ENCODE measurements at regions not wholly inside any gene's neighbourhood (a gene's known extent, or its start where the extent isn't known, plus 50 kb on each side); places are given as distances from the start of the nearest gene placed in this dataset.

DNA sequence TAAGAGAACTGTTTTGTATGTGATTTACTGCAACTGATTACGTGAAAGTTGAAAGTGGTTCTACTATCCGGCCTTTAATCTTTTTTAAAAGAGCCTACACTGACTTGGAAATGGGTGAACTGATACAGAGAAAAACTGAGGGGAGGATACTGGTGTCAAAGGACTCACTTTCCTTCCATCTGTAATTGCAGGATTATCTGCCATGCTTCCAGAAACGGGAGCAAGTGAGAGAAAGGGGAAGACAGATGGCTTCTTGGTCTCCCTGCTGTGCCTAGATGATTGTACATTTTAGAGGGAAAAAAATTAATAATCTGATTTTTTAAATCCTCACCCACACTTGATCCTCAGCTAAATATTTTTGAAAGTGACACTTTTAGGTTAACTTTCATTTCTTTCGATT is 88.3 kb upstream of the GRID2 start:
- ChIA-PET CTCF (no interaction called here), POLR2A (no interaction called here)
- no peak for ATAC-seq (ENCODE audit: poor library complexity)
- Mint-ChIP-seq H3K9me3 (peaks cover 19% of the 10 kb centered on the region), H3K4me1 (ENCODE audit: low read depth) (no peaks in the 10 kb centered on the region), H3K27me3 (no peaks in the 10 kb centered on the region), H3K4me3 (no peak overlapping the region), H3K27ac (no peak overlapping the region), H3K36me3 (ENCODE audit: low read depth) (no peaks in the 10 kb centered on the region)
- intact Hi-C loops (cut with DNase I, micrococcal nuclease): no loop called here
- no peaks in the 10 kb centered on the region for H3K36me3 ChIP-seq (ENCODE audit: insufficient read depth, low read length)
- no peaks in the 10 kb centered on the region for H3K4me1 ChIP-seq (ENCODE audit: insufficient read depth, low read length)
- no peaks in the 10 kb centered on the region for H3K27me3 ChIP-seq (ENCODE audit: control insufficient read depth in 1 of 2, insufficient read depth in 2 of 2, low read length in 2 of 2)
- H3K4me3 ChIP-seq (ENCODE audit: low read length): no peak overlapping the region
- peaks cover 6 to 7% of the 10 kb centered on the region in 2 experiments for H3K9me3 ChIP-seq (ENCODE audit: control insufficient read depth in 1 of 2, insufficient read depth in 1 of 2, low read length in 2 of 2)
- H3K27ac ChIP-seq (ENCODE audit: low read depth in 1 of 2, low read length in 2 of 2): no peak overlapping the region
- TF ChIP-seq, protein P1, sequence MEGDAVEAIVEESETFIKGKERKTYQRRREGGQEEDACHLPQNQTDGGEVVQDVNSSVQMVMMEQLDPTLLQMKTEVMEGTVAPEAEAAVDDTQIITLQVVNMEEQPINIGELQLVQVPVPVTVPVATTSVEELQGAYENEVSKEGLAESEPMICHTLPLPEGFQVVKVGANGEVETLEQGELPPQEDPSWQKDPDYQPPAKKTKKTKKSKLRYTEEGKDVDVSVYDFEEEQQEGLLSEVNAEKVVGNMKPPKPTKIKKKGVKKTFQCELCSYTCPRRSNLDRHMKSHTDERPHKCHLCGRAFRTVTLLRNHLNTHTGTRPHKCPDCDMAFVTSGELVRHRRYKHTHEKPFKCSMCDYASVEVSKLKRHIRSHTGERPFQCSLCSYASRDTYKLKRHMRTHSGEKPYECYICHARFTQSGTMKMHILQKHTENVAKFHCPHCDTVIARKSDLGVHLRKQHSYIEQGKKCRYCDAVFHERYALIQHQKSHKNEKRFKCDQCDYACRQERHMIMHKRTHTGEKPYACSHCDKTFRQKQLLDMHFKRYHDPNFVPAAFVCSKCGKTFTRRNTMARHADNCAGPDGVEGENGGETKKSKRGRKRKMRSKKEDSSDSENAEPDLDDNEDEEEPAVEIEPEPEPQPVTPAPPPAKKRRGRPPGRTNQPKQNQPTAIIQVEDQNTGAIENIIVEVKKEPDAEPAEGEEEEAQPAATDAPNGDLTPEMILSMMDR (IDR thresholded peaks at IDR 0.05): no peak
- no peak for DNase-seq

DNA sequence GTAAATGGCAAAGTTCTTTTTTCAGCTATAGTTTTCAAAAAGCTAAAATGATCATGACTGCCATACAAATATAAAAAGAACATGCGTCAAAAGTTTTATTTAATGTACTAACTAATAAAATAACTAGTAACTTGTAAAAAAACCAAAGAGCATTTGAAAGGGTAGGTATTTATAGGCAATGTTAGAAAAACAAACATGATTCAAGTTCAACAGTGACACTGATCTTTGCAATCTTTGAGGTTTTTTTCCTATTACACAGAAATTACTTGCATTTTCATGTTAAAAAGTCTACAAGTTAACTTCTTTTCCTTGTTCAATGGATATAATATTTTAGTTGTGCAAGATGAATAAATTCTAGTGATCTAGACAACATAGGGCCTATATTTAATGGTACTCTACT is 72.3 kb upstream of the GRID2 start:
- Histone ChIP-seq H3K27ac (ENCODE audit: low read depth in 1 of 2, low read length in 2 of 2) (no peak overlapping the region), H3K4me3 (ENCODE audit: low read length) (no peak overlapping the region), H3K4me1 (ENCODE audit: insufficient read depth, low read length) (no peaks in the 10 kb centered on the region), H3K9me3 (ENCODE audit: control insufficient read depth in 1 of 2, insufficient read depth in 1 of 2, low read length in 2 of 2) (no peaks in the 10 kb centered on the region), H3K27me3 (ENCODE audit: control insufficient read depth in 1 of 2, insufficient read depth in 2 of 2, low read length in 2 of 2) (no peaks in the 10 kb centered on the region), H3K36me3 (ENCODE audit: insufficient read depth, low read length) (no peaks in the 10 kb centered on the region)
- Mint-ChIP-seq H3K36me3 (ENCODE audit: low read depth) (no peaks in the 10 kb centered on the region), H3K27me3 (no peaks in the 10 kb centered on the region), H3K27ac (no peak overlapping the region), H3K4me1 (ENCODE audit: low read depth) (no peaks in the 10 kb centered on the region), H3K4me3 (no peak overlapping the region), H3K9me3 (peaks cover 4% of the 10 kb centered on the region)
- TF ChIP-seq, protein P1 (IDR thresholded peaks at IDR 0.05): no peak
- ATAC-seq (ENCODE audit: poor library complexity): no peak
- POLR2A ChIA-PET: no interaction called here
- intact Hi-C loops (cut with DNase I, micrococcal nuclease): no loop called here
- CTCF ChIA-PET: no interaction called here
- DNase-seq: no peak

DNA sequence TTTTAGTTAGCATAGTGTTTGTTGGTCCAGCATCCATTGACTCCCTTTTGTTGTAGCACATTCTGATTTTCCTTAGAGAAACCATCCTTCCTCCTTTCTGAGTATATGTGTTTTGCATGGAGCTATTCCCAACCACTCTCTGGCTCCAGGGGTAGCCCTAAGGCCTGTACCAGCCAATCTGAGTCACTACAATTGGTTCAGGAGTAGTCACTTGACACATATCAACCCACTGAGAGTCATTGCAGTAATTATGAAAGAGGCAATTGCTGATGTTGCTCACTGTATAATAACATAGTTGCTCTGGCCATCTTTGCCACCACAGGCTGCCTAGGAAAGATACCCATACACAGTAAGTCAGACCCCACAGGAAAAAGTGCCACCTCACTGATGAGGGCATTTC is 71.2 kb upstream of the GRID2 start:
- DNase-seq: no peak
- Histone ChIP-seq H3K4me3 (ENCODE audit: low read length) (no peak overlapping the region), H3K27me3 (ENCODE audit: control insufficient read depth in 1 of 2, insufficient read depth in 2 of 2, low read length in 2 of 2) (no peaks in the 10 kb centered on the region), H3K9me3 (ENCODE audit: control insufficient read depth in 1 of 2, insufficient read depth in 1 of 2, low read length in 2 of 2) (no peaks in the 10 kb centered on the region), H3K4me1 (ENCODE audit: insufficient read depth, low read length) (no peaks in the 10 kb centered on the region), H3K27ac (ENCODE audit: low read depth in 1 of 2, low read length in 2 of 2) (no peak overlapping the region), H3K36me3 (ENCODE audit: insufficient read depth, low read length) (no peaks in the 10 kb centered on the region)
- Mint-ChIP-seq H3K4me3 (no peak overlapping the region), H3K9me3 (peaks cover 4% of the 10 kb centered on the region), H3K4me1 (ENCODE audit: low read depth) (no peaks in the 10 kb centered on the region), H3K36me3 (ENCODE audit: low read depth) (no peaks in the 10 kb centered on the region), H3K27ac (no peak overlapping the region), H3K27me3 (no peaks in the 10 kb centered on the region)
- intact Hi-C loops (cut with DNase I, micrococcal nuclease): no loop called here
- no peak for ATAC-seq (ENCODE audit: poor library complexity)
- TF ChIP-seq, protein P1 (IDR thresholded peaks at IDR 0.05): no peak
- ChIA-PET POLR2A (no interaction called here), CTCF (no interaction called here)

Data from CD4-positive, alpha-beta T cell (primary cell).